DMS79 treated with DMSO at 0.1 percent for 48 hours (cell line): ENCODE measurements at regions not wholly inside any gene's neighbourhood (a gene's known extent, or its start where the extent isn't known, plus 50 kb on each side); places are given as distances from the start of the nearest gene placed in this dataset.
"Not testable (repeated sequence)": the region's sequence is repeated elsewhere in the genome, so short reads cannot be mapped to it uniquely, and the experiment has no call there.

Experiments
- DNase-seq: peaks from one replicate; lab custom pipeline; 2025; lab: John Stamatoyannopoulos, UW

- DNase-seq: no peak
These were observed 338.0 kb upstream of the KAZN start for GRCh38 chr1:14260480-14260879.

GRCh38 chr1:14261395-14261794, 337.1 kb upstream of the KAZN start:
- DNase-seq: no peak

- no peak for DNase-seq
These were observed 335.8 kb upstream of the KAZN start for GRCh38 chr1:14262637-14263036.

- DNase-seq: no peak
These were observed 335.3 kb upstream of the KAZN start for GRCh38 chr1:14263225-14263624.

GRCh38 chr1:14263671-14264070, 334.8 kb upstream of the KAZN start:
- DNase-seq: no peak

- no peak for DNase-seq
These were observed 333.0 kb upstream of the KAZN start for GRCh38 chr1:14265495-14265894.

GRCh38 chr1:14267991-14268390, 330.5 kb upstream of the KAZN start:
- DNase-seq: no peak

- no peak for DNase-seq
These were observed 327.7 kb upstream of the KAZN start for GRCh38 chr1:14270821-14271220.

GRCh38 chr1:14273811-14274210, 324.7 kb upstream of the KAZN start:
- DNase-seq: no peak

- DNase-seq: not testable (repeated sequence)
These were observed 318.6 kb upstream of the KAZN start for GRCh38 chr1:14279891-14280290.

GRCh38 chr1:14280909-14281308, 317.6 kb upstream of the KAZN start:
- DNase-seq: peak; percentile 25

GRCh38 chr1:14281412-14281811, 317.1 kb upstream of the KAZN start:
- no peak for DNase-seq

GRCh38 chr1:14282707-14283106, 315.8 kb upstream of the KAZN start:
- no peak for DNase-seq

GRCh38 chr1:14285238-14285637, 313.2 kb upstream of the KAZN start:
- DNase-seq: no peak

GRCh38 chr1:14291182-14291581, 307.3 kb upstream of the KAZN start:
- DNase-seq: peak; percentile 15

GRCh38 chr1:14292520-14292919, 306.0 kb upstream of the KAZN start:
- DNase-seq: no peak

- DNase-seq: no peak
These were observed 304.5 kb upstream of the KAZN start for GRCh38 chr1:14294006-14294405.

- no peak for DNase-seq
These were observed 303.5 kb upstream of the KAZN start for GRCh38 chr1:14294860-14295536.

- DNase-seq: no peak
These were observed 301.7 kb upstream of the KAZN start for GRCh38 chr1:14296795-14297194.

GRCh38 chr1:14297356-14297755, 301.1 kb upstream of the KAZN start:
- no peak for DNase-seq

GRCh38 chr1:14298806-14299205, 299.7 kb upstream of the KAZN start:
- DNase-seq: no peak

- no peak for DNase-seq
These were observed 297.3 kb upstream of the KAZN start for GRCh38 chr1:14300991-14301703.

GRCh38 chr1:14301704-14302024, 296.8 kb upstream of the KAZN start:
- DNase-seq: no peak

- DNase-seq: no peak
These were observed 296.5 kb upstream of the KAZN start for GRCh38 chr1:14302025-14302424.
